ENCODE measurements at regions not wholly inside any gene's neighbourhood (a gene's known extent, or its start where the extent isn't known, plus 50 kb on each side); places are given as distances from the start of the nearest gene placed in this dataset.
A peak's percentile ranks its signal among the peaks of the same experiment; 100 is the strongest.

DNA sequence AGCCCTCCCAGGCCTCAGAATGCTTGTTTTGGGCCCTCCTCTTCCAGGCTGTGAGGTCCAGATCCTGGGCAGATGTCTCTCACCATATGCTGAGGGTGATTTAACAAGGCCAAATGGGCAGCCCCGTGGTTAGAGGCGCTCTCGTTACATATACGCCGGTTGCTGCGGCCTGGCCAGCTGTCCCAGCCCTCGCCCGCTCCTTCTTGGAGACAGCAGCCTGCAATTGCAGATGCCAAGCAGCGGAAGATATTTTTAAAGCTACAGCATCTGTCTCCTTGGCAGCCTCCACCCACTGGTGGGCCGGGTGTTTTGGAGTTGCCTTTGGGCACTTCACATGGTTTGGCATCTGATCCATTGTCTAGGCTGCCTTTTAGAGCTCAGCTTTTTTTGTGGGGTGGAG, 178.8 kb upstream of the NFIA start:
- Histone ChIP-seq H3K4me3 (ENCODE audit: control insufficient read depth in 2 of 3, extremely low read depth in 1 of 3, insufficient read depth in 2 of 3, low read depth in 1 of 3, low read length in 3 of 3) (no peak overlapping the region), H3K4me1 (ENCODE audit: control insufficient read depth, extremely low read depth, insufficient read depth, low read length) (no peaks in the 10 kb centered on the region), H3K79me2 (ENCODE audit: control insufficient read depth, insufficient read depth, low read length) (no peaks in the 10 kb centered on the region), H3K27ac (ENCODE audit: control insufficient read depth, insufficient read depth, low read length) (no peak overlapping the region), H3K9ac (ENCODE audit: control insufficient read depth, extremely low read depth, insufficient read depth, low read length) (no peak overlapping the region), H3K9me3 (ENCODE audit: control insufficient read depth, low read depth, low read length) (no peaks in the 10 kb centered on the region), H3K36me3 (ENCODE audit: control insufficient read depth in 2 of 2, extremely low read depth in 1 of 2, insufficient read depth in 2 of 2, low read length in 2 of 2) (no peaks in the 10 kb centered on the region), H3K9me1 (ENCODE audit: control insufficient read depth, extremely low read depth, insufficient read depth, low read length) (no peaks in the 10 kb centered on the region), H3K4me2 (ENCODE audit: control insufficient read depth, extremely low read depth, insufficient read depth, low read depth, low read length) (no peak overlapping the region), H3K27me3 (ENCODE audit: control insufficient read depth, extremely low read depth, insufficient read depth, low read length) (no peaks in the 10 kb centered on the region), H4K20me1 (ENCODE audit: control insufficient read depth, extremely low read depth, insufficient read depth, low read length) (no peaks in the 10 kb centered on the region), H2AFZ (ENCODE audit: control insufficient read depth, low read length) (peak overlapping the region; percentile 7)
- dilution Hi-C loops (cut with MboI; ENCODE audit: extremely low pct_ligation_motif_present, low sequenced_read_pairs), result no loop called here
- DNase-seq (ENCODE audit: low read depth, low spot score) (no peak), FAIRE-seq (no peak)
- TF ChIP-seq EZH2 (IDR thresholded peaks at IDR 0.05; ENCODE audit: low read length), result no peak
- TF ChIP-seq, protein P1, sequence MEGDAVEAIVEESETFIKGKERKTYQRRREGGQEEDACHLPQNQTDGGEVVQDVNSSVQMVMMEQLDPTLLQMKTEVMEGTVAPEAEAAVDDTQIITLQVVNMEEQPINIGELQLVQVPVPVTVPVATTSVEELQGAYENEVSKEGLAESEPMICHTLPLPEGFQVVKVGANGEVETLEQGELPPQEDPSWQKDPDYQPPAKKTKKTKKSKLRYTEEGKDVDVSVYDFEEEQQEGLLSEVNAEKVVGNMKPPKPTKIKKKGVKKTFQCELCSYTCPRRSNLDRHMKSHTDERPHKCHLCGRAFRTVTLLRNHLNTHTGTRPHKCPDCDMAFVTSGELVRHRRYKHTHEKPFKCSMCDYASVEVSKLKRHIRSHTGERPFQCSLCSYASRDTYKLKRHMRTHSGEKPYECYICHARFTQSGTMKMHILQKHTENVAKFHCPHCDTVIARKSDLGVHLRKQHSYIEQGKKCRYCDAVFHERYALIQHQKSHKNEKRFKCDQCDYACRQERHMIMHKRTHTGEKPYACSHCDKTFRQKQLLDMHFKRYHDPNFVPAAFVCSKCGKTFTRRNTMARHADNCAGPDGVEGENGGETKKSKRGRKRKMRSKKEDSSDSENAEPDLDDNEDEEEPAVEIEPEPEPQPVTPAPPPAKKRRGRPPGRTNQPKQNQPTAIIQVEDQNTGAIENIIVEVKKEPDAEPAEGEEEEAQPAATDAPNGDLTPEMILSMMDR (optimal IDR thresholded peaks at IDR 0.05 in 1 of 3, IDR thresholded peaks at IDR 0.05 in 1 of 3, conservative IDR thresholded peaks at IDR 0.05 in 1 of 3; ENCODE audit: extremely low read depth in 1 of 3, insufficient read depth in 2 of 3, low read length in 3 of 3), result no peak

DNA sequence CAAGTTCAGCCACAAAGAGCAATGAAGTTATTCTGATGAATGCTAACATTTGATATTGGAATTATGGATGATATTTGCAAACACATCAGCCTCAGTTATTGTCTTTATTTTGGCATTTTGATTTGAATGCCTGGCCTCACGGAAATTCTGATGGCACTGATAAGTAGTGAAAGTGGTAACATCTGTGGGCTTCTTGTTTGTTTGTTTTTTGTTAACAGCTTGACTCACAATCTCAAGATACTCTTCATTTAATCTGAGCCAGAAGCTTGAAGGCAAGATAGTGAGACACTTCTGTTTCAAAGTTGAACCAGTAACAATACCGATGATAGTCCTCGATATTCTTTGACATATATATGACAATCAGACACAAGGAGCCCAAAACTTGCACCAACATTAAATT, 182.9 kb upstream of the NFIA start:
- no peaks in the 10 kb centered on the region for H3K4me1 ChIP-seq (ENCODE audit: control insufficient read depth, extremely low read depth, insufficient read depth, low read length)
- no peaks in the 10 kb centered on the region for H4K20me1 ChIP-seq (ENCODE audit: control insufficient read depth, extremely low read depth, insufficient read depth, low read length)
- no peaks in the 10 kb centered on the region for H3K79me2 ChIP-seq (ENCODE audit: control insufficient read depth, insufficient read depth, low read length)
- H3K27me3 ChIP-seq (ENCODE audit: control insufficient read depth, extremely low read depth, insufficient read depth, low read length), result peaks cover 4% of the 10 kb centered on the region
- FAIRE-seq, result no peak
- no peak overlapping the region for H3K9ac ChIP-seq (ENCODE audit: control insufficient read depth, extremely low read depth, insufficient read depth, low read length)
- TF ChIP-seq, protein P1 (optimal IDR thresholded peaks at IDR 0.05 in 1 of 3, IDR thresholded peaks at IDR 0.05 in 1 of 3, conservative IDR thresholded peaks at IDR 0.05 in 1 of 3; ENCODE audit: extremely low read depth in 1 of 3, insufficient read depth in 2 of 3, low read length in 3 of 3), result no peak
- no peak for TF ChIP-seq EZH2 (IDR thresholded peaks at IDR 0.05; ENCODE audit: low read length)
- H3K9me1 ChIP-seq (ENCODE audit: control insufficient read depth, extremely low read depth, insufficient read depth, low read length), result no peaks in the 10 kb centered on the region
- no peak for DNase-seq (ENCODE audit: low read depth, low spot score)
- no peak overlapping the region for H3K4me2 ChIP-seq (ENCODE audit: control insufficient read depth, extremely low read depth, insufficient read depth, low read depth, low read length)
- H3K36me3 ChIP-seq (ENCODE audit: control insufficient read depth in 2 of 2, extremely low read depth in 1 of 2, insufficient read depth in 2 of 2, low read length in 2 of 2), result no peaks in the 10 kb centered on the region
- H3K4me3 ChIP-seq (ENCODE audit: control insufficient read depth in 2 of 3, extremely low read depth in 1 of 3, insufficient read depth in 2 of 3, low read depth in 1 of 3, low read length in 3 of 3), result no peak overlapping the region
- no peak overlapping the region for H3K27ac ChIP-seq (ENCODE audit: control insufficient read depth, insufficient read depth, low read length)
- dilution Hi-C loops (cut with MboI; ENCODE audit: extremely low pct_ligation_motif_present, low sequenced_read_pairs), result no loop called here
- H3K9me3 ChIP-seq (ENCODE audit: control insufficient read depth, low read depth, low read length), result no peaks in the 10 kb centered on the region
- H2AFZ ChIP-seq (ENCODE audit: control insufficient read depth, low read length), result no peak overlapping the region

Data from keratinocyte (primary cell).